Ishikawa (cell line): ENCODE measurements at regions not wholly inside any gene's neighbourhood (a gene's known extent, or its start where the extent isn't known, plus 50 kb on each side); places are given as distances from the start of the nearest gene placed in this dataset.

Experiments
- CREB1 ChIP-seq: IDR thresholded peaks from 2 replicates; pipeline ENCODE4 v1.6.1; 2012; ENCODE audit warnings: low read depth
- EGR1 ChIP-seq: IDR thresholded peaks from 2 replicates; pipeline ENCODE4 v1.6.1; 2012
- EP300 ChIP-seq: IDR thresholded peaks from 2 replicates; pipeline ENCODE4 v1.6.1; 2012; ENCODE audit warnings: borderline replicate concordance
- FOXM1 ChIP-seq: IDR thresholded peaks from 2 replicates; pipeline ENCODE4 v1.6.1; 2012; ENCODE audit warnings: low read depth, borderline replicate concordance
- MAX ChIP-seq: IDR thresholded peaks from 2 replicates; pipeline ENCODE4 v1.6.1; 2012
- REST ChIP-seq: IDR thresholded peaks from 2 replicates; pipeline ENCODE4 v1.6.1; 2012; ENCODE audit warnings: low read depth, mild to moderate bottlenecking
- TAF1 ChIP-seq: IDR thresholded peaks from 2 replicates; pipeline ENCODE4 v1.6.1; 2012; ENCODE audit warnings: low read depth, mild to moderate bottlenecking
- YY1 ChIP-seq: IDR thresholded peaks from 2 replicates; pipeline ENCODE4 v1.6.1; 2012; ENCODE audit warnings: low read depth
- ZBTB7A ChIP-seq: IDR thresholded peaks from 2 replicates; pipeline ENCODE4 v1.6.1; 2012; ENCODE audit warnings: low read depth

DNA sequence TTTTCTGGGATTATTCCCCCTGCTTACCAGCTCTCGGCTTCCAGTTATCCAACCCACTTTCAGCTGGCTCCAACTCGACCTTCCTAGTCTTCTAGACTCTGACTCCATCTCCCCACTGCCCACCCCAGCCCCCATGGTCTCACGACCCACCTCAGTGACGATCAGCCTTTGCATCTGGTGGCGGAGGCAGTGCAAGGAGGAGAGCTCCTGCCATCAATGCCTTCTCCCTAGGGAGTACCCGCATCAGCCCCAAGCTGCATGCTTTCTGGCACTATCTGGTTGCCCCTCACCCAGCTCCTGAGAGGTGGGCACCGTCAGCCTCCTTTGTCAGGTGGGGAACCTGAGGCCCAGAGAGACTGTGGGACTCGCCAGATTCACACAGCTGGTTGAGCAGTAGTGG is 72.6 kb upstream of the RPL38 start:
- TF ChIP-seq ZBTB7A (no peak), EP300 (no peak), FOXM1 (no peak), REST (no peak), YY1 (no peak), MAX (no peak), TAF1 (no peak), EGR1 (no peak), CREB1 (no peak)
